HEK293 (cell line): ENCODE measurements at regions not wholly inside any gene's neighbourhood (a gene's known extent, or its start where the extent isn't known, plus 50 kb on each side); places are given as distances from the start of the nearest gene placed in this dataset.

Experiments used
- CTCF ChIP-seq: fragments of 450-650 bp; formaldehyde crosslinking; IDR thresholded peaks from 2 replicates; pipeline ENCODE4 v1.5.1; 2016; ENCODE audit warnings: missing biosample characterization, missing genetic modification characterization
- PATZ1 ChIP-seq: fragments of 450-650 bp; formaldehyde crosslinking; IDR thresholded peaks from 2 replicates; pipeline ENCODE4 v1.5.1; 2016; ENCODE audit warnings: missing biosample characterization, missing genetic modification characterization
- TSHZ1 ChIP-seq: fragments of 450-650 bp; formaldehyde crosslinking; IDR thresholded peaks from 2 replicates; pipeline ENCODE4 v1.5.1; 2016; ENCODE audit warnings: missing biosample characterization, missing genetic modification characterization, borderline replicate concordance
- ZBTB17 ChIP-seq: fragments of 450-650 bp; formaldehyde crosslinking; IDR thresholded peaks from 2 replicates; pipeline ENCODE4 v1.5.1; 2016; ENCODE audit warnings: missing biosample characterization, missing genetic modification characterization
- ZNF18 ChIP-seq: fragments of 450-650 bp; formaldehyde crosslinking; IDR thresholded peaks from 2 replicates; pipeline ENCODE4 v1.5.1; 2016; ENCODE audit warnings: missing biosample characterization, missing genetic modification characterization
- ZNF362 ChIP-seq: fragments of 450-650 bp; formaldehyde crosslinking; IDR thresholded peaks from 2 replicates; pipeline ENCODE4 v1.5.1; 2016; ENCODE audit warnings: missing biosample characterization, missing genetic modification characterization
- ZNF513 ChIP-seq: fragments of 450-650 bp; IDR thresholded peaks from 2 replicates; pipeline ENCODE4 v1.5.1; 2018; ENCODE audit warnings: missing biosample characterization, missing genetic modification characterization
- ZNF561 ChIP-seq: fragments of 450-650 bp; IDR thresholded peaks from 2 replicates; pipeline ENCODE4 v1.5.1; 2018; ENCODE audit warnings: missing biosample characterization, missing genetic modification characterization, borderline replicate concordance
- ZNF830 ChIP-seq: fragments of 450-650 bp; IDR thresholded peaks from 2 replicates; pipeline ENCODE4 v1.5.0; 2018; ENCODE audit warnings: missing biosample characterization, missing genetic modification characterization, low read depth, mild to moderate bottlenecking, moderate library complexity

- TF ChIP-seq CTCF (tag by site-specific recombination) (no peak), ZNF18 (tag by site-specific recombination) (no peak), ZNF561 (tag by site-specific recombination) (no peak), ZNF830 (no peak), ZBTB17 (tag by site-specific recombination) (no peak), PATZ1 (tag by site-specific recombination) (no peak), ZNF362 (tag by site-specific recombination) (no peak), TSHZ1 (no peak), ZNF513 (tag by site-specific recombination) (no peak)
Measured at GRCh38 chr7:119861385-119861784, 411.6 kb upstream of the KCND2 start.
